ENCODE measurements at regions not wholly inside any gene's neighbourhood (a gene's known extent, or its start where the extent isn't known, plus 50 kb on each side); places are given as distances from the start of the nearest gene placed in this dataset.

GRCh38 chr22:27575348-27575747 is 226.2 kb downstream of the MN1 start:
- Histone ChIP-seq H3K4me1 (ENCODE audit: control insufficient read depth, low read depth, low read length) (no peaks in the 10 kb centered on the region), H3K4ac (ENCODE audit: low read depth, low read length) (no peak overlapping the region), H3K56ac (ENCODE audit: low read length) (no peak overlapping the region), H2BK5ac (ENCODE audit: low read length) (no peak overlapping the region), H4K5ac (ENCODE audit: low read length) (no peak overlapping the region), H3K4me2 (ENCODE audit: low read length) (no peak overlapping the region), H3K9ac (ENCODE audit: low read length) (no peak overlapping the region), H3K27ac (ENCODE audit: low read depth, low read length) (no peak overlapping the region), H3K18ac (ENCODE audit: low read length) (no peak overlapping the region), H3K23ac (ENCODE audit: low read length) (no peak overlapping the region), H3K79me2 (ENCODE audit: control insufficient read depth, insufficient read depth, low read length) (no peaks in the 10 kb centered on the region), H3K4me3 (ENCODE audit: low read length) (no peak overlapping the region), H3K79me1 (ENCODE audit: low read length) (no peaks in the 10 kb centered on the region), H3K36me3 (ENCODE audit: control insufficient read depth, insufficient read depth, low read length) (no peaks in the 10 kb centered on the region), H2AK5ac (ENCODE audit: low read length) (no peak overlapping the region), H2BK15ac (replicated peaks; ENCODE audit: low read depth) (no peak overlapping the region), H3K27me3 (ENCODE audit: insufficient read depth, low read length, poor library complexity) (no peaks in the 10 kb centered on the region), H2BK120ac (ENCODE audit: low read depth, low read length) (no peak overlapping the region), H4K8ac (ENCODE audit: low read depth, low read length) (no peak overlapping the region)
- DNase-seq = no peak
- no CpG with 5 or more reads among the region's 8 CpGs for WGBS (ENCODE audit: extremely low coverage, insufficient coverage, low lambda C conversion rate)

GRCh38 chr22:27576413-27576812 is 225.1 kb downstream of the MN1 start:
- Histone ChIP-seq H4K8ac (ENCODE audit: low read depth, low read length) (no peak overlapping the region), H3K79me1 (ENCODE audit: low read length) (no peaks in the 10 kb centered on the region), H3K4ac (ENCODE audit: low read depth, low read length) (no peak overlapping the region), H4K5ac (ENCODE audit: low read length) (no peak overlapping the region), H2BK5ac (ENCODE audit: low read length) (no peak overlapping the region), H3K18ac (ENCODE audit: low read length) (no peak overlapping the region), H3K27ac (ENCODE audit: low read depth, low read length) (no peak overlapping the region), H3K4me2 (ENCODE audit: low read length) (no peak overlapping the region), H2BK15ac (replicated peaks; ENCODE audit: low read depth) (no peak overlapping the region), H3K23ac (ENCODE audit: low read length) (no peak overlapping the region), H3K27me3 (ENCODE audit: insufficient read depth, low read length, poor library complexity) (no peaks in the 10 kb centered on the region), H3K4me3 (ENCODE audit: low read length) (no peak overlapping the region), H2BK120ac (ENCODE audit: low read depth, low read length) (no peak overlapping the region), H3K9ac (ENCODE audit: low read length) (no peak overlapping the region), H3K79me2 (ENCODE audit: control insufficient read depth, insufficient read depth, low read length) (no peaks in the 10 kb centered on the region), H3K36me3 (ENCODE audit: control insufficient read depth, insufficient read depth, low read length) (no peaks in the 10 kb centered on the region), H2AK5ac (ENCODE audit: low read length) (no peak overlapping the region), H3K56ac (ENCODE audit: low read length) (no peak overlapping the region), H3K4me1 (ENCODE audit: control insufficient read depth, low read depth, low read length) (no peaks in the 10 kb centered on the region)
- no peak for DNase-seq
- no CpG with 5 or more reads among the region's 9 CpGs for WGBS (ENCODE audit: extremely low coverage, insufficient coverage, low lambda C conversion rate)

- H2BK5ac ChIP-seq (ENCODE audit: low read length) = no peak overlapping the region
- no peaks in the 10 kb centered on the region for H3K4me1 ChIP-seq (ENCODE audit: control insufficient read depth, low read depth, low read length)
- no peak overlapping the region for H3K4ac ChIP-seq (ENCODE audit: low read depth, low read length)
- no peak overlapping the region for H3K27ac ChIP-seq (ENCODE audit: low read depth, low read length)
- H3K79me1 ChIP-seq (ENCODE audit: low read length) = no peaks in the 10 kb centered on the region
- no peak overlapping the region for H4K5ac ChIP-seq (ENCODE audit: low read length)
- no CpG with 5 or more reads among the region's 20 CpGs for WGBS (ENCODE audit: extremely low coverage, insufficient coverage, low lambda C conversion rate)
- H3K79me2 ChIP-seq (ENCODE audit: control insufficient read depth, insufficient read depth, low read length) = no peaks in the 10 kb centered on the region
- no peak overlapping the region for H2BK15ac ChIP-seq (replicated peaks; ENCODE audit: low read depth)
- no peak overlapping the region for H2BK120ac ChIP-seq (ENCODE audit: low read depth, low read length)
- H3K4me3 ChIP-seq (ENCODE audit: low read length) = no peak overlapping the region
- no peak overlapping the region for H3K56ac ChIP-seq (ENCODE audit: low read length)
- no peak overlapping the region for H3K18ac ChIP-seq (ENCODE audit: low read length)
- H3K23ac ChIP-seq (ENCODE audit: low read length) = no peak overlapping the region
- H3K27me3 ChIP-seq (ENCODE audit: insufficient read depth, low read length, poor library complexity) = no peaks in the 10 kb centered on the region
- H3K9ac ChIP-seq (ENCODE audit: low read length) = no peak overlapping the region
- DNase-seq = no peak
- H3K36me3 ChIP-seq (ENCODE audit: control insufficient read depth, insufficient read depth, low read length) = no peaks in the 10 kb centered on the region
- H2AK5ac ChIP-seq (ENCODE audit: low read length) = no peak overlapping the region
- no peak overlapping the region for H3K4me2 ChIP-seq (ENCODE audit: low read length)
- H4K8ac ChIP-seq (ENCODE audit: low read depth, low read length) = no peak overlapping the region
Observed at GRCh38 chr22:27576815-27577573, 224.6 kb downstream of the MN1 start.

- no peaks in the 10 kb centered on the region for H3K79me1 ChIP-seq (ENCODE audit: low read length)
- no peak for DNase-seq
Observed at GRCh38 chr22:27577574-27577969, 224.0 kb downstream of the MN1 start.

GRCh38 chr22:27578937-27579617 is 222.5 kb downstream of the MN1 start:
- H3K27me3 ChIP-seq (ENCODE audit: insufficient read depth, low read length, poor library complexity) = no peaks in the 10 kb centered on the region
- WGBS (ENCODE audit: extremely low coverage, insufficient coverage, low lambda C conversion rate) = no CpG with 5 or more reads among the region's 6 CpGs
- H3K4me1 ChIP-seq (ENCODE audit: control insufficient read depth, low read depth, low read length) = no peaks in the 10 kb centered on the region
- no peak overlapping the region for H3K4me3 ChIP-seq (ENCODE audit: low read length)
- no peak overlapping the region for H3K23ac ChIP-seq (ENCODE audit: low read length)
- H2BK15ac ChIP-seq (replicated peaks; ENCODE audit: low read depth) = no peak overlapping the region
- H3K79me1 ChIP-seq (ENCODE audit: low read length) = no peaks in the 10 kb centered on the region
- H3K18ac ChIP-seq (ENCODE audit: low read length) = no peak overlapping the region
- H3K27ac ChIP-seq (ENCODE audit: low read depth, low read length) = no peak overlapping the region
- no peaks in the 10 kb centered on the region for H3K36me3 ChIP-seq (ENCODE audit: control insufficient read depth, insufficient read depth, low read length)
- no peak overlapping the region for H3K9ac ChIP-seq (ENCODE audit: low read length)
- H3K56ac ChIP-seq (ENCODE audit: low read length) = no peak overlapping the region
- no peak overlapping the region for H2BK120ac ChIP-seq (ENCODE audit: low read depth, low read length)
- H4K8ac ChIP-seq (ENCODE audit: low read depth, low read length) = no peak overlapping the region
- no peak overlapping the region for H2BK5ac ChIP-seq (ENCODE audit: low read length)
- DNase-seq = no peak
- H2AK5ac ChIP-seq (ENCODE audit: low read length) = no peak overlapping the region
- no peak overlapping the region for H3K4ac ChIP-seq (ENCODE audit: low read depth, low read length)
- no peak overlapping the region for H3K4me2 ChIP-seq (ENCODE audit: low read length)
- no peaks in the 10 kb centered on the region for H3K79me2 ChIP-seq (ENCODE audit: control insufficient read depth, insufficient read depth, low read length)
- H4K5ac ChIP-seq (ENCODE audit: low read length) = no peak overlapping the region

More at GRCh38 chr22:27577574-27577969, 224.0 kb downstream of the MN1 start:
- H3K27ac ChIP-seq (ENCODE audit: low read depth, low read length) = no peak overlapping the region
- H2BK120ac ChIP-seq (ENCODE audit: low read depth, low read length) = no peak overlapping the region
- H4K8ac ChIP-seq (ENCODE audit: low read depth, low read length) = no peak overlapping the region
- no peak overlapping the region for H4K5ac ChIP-seq (ENCODE audit: low read length)
- no peaks in the 10 kb centered on the region for H3K36me3 ChIP-seq (ENCODE audit: control insufficient read depth, insufficient read depth, low read length)
- H3K4me2 ChIP-seq (ENCODE audit: low read length) = no peak overlapping the region
- H2BK15ac ChIP-seq (replicated peaks; ENCODE audit: low read depth) = no peak overlapping the region
- H2AK5ac ChIP-seq (ENCODE audit: low read length) = no peak overlapping the region
- no peak overlapping the region for H3K4ac ChIP-seq (ENCODE audit: low read depth, low read length)
- H3K4me1 ChIP-seq (ENCODE audit: control insufficient read depth, low read depth, low read length) = no peaks in the 10 kb centered on the region
- no peak overlapping the region for H3K9ac ChIP-seq (ENCODE audit: low read length)
- H3K23ac ChIP-seq (ENCODE audit: low read length) = no peak overlapping the region
- no peak overlapping the region for H2BK5ac ChIP-seq (ENCODE audit: low read length)
- WGBS (ENCODE audit: extremely low coverage, insufficient coverage, low lambda C conversion rate) = no CpG with 5 or more reads among the region's 12 CpGs
- H3K79me2 ChIP-seq (ENCODE audit: control insufficient read depth, insufficient read depth, low read length) = no peaks in the 10 kb centered on the region
- H3K18ac ChIP-seq (ENCODE audit: low read length) = no peak overlapping the region
- H3K27me3 ChIP-seq (ENCODE audit: insufficient read depth, low read length, poor library complexity) = no peaks in the 10 kb centered on the region
- H3K4me3 ChIP-seq (ENCODE audit: low read length) = no peak overlapping the region
- H3K56ac ChIP-seq (ENCODE audit: low read length) = no peak overlapping the region

Data from mesendoderm (in vitro differentiated cells).